ENCODE measurements at regions not wholly inside any gene's neighbourhood (a gene's known extent, or its start where the extent isn't known, plus 50 kb on each side); places are given as distances from the start of the nearest gene placed in this dataset.

DNA sequence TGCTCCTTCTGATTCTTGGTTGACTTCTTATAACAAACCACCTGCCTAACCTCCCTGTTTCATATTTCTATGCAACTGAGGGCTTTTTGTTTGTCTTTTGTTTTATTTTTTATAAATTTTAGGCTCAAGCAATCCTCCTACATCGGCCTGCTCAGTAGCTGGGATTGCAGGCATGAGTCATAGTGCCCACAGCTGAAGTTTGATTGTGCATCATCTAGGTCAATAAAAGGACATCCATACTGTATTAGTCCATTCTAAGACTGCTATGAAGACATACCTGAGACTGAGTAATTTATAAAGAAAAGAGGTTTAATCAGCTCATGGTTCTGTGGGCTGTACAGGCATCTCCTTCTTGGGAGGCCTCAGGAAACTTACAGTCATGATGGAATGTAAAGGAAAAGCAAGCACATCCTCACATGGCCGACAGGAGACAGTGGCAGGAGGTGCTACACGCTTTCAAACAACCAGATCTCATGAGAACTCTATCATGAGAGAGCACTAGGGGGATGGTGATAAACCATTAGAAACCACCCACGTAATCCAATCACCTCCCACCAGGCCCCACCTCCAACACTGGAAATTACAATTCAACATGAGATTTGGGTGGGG, 285.0 kb downstream of the SIPA1L2 start:
- TF ChIP-seq REST (IDR thresholded peaks at IDR 0.05; ENCODE audit: insufficient read depth in 1 of 2, low read depth in 2 of 2, low read length in 1 of 2) (no peak), POLR2AphosphoS5 (IDR thresholded peaks at IDR 0.05; ENCODE audit: low read depth, low read length) (no peak)
- TF ChIP-seq, protein P1, sequence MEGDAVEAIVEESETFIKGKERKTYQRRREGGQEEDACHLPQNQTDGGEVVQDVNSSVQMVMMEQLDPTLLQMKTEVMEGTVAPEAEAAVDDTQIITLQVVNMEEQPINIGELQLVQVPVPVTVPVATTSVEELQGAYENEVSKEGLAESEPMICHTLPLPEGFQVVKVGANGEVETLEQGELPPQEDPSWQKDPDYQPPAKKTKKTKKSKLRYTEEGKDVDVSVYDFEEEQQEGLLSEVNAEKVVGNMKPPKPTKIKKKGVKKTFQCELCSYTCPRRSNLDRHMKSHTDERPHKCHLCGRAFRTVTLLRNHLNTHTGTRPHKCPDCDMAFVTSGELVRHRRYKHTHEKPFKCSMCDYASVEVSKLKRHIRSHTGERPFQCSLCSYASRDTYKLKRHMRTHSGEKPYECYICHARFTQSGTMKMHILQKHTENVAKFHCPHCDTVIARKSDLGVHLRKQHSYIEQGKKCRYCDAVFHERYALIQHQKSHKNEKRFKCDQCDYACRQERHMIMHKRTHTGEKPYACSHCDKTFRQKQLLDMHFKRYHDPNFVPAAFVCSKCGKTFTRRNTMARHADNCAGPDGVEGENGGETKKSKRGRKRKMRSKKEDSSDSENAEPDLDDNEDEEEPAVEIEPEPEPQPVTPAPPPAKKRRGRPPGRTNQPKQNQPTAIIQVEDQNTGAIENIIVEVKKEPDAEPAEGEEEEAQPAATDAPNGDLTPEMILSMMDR (IDR thresholded peaks at IDR 0.05) = no peak
